ENCODE measurements at regions not wholly inside any gene's neighbourhood (a gene's known extent, or its start where the extent isn't known, plus 50 kb on each side); places are given as distances from the start of the nearest gene placed in this dataset.
"Not testable (repeated sequence)": the region's sequence is repeated elsewhere in the genome, so short reads cannot be mapped to it uniquely, and the experiment has no call there.

DNA sequence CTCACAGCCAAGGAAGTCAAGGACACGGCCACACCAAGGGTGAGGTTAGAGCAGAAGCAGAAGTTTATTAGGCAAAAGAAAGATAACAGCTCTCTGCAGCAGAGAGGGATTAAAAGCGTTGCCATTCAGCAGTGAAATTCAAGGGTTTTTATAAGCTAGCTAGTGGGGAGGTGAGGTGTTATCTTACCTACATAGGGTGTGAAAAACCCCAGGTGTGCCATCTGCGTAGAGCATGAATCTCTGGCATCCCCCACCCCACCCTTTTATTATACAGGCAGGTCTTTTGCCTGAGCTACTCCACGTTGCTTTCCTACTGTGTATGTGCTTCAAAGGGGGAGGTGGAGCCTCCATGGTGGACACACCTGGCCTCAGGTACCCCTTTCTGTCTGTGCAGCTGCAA is 135.4 kb downstream of the ARHGAP11B start:
- not testable (repeated sequence) for DNase-seq

DNA sequence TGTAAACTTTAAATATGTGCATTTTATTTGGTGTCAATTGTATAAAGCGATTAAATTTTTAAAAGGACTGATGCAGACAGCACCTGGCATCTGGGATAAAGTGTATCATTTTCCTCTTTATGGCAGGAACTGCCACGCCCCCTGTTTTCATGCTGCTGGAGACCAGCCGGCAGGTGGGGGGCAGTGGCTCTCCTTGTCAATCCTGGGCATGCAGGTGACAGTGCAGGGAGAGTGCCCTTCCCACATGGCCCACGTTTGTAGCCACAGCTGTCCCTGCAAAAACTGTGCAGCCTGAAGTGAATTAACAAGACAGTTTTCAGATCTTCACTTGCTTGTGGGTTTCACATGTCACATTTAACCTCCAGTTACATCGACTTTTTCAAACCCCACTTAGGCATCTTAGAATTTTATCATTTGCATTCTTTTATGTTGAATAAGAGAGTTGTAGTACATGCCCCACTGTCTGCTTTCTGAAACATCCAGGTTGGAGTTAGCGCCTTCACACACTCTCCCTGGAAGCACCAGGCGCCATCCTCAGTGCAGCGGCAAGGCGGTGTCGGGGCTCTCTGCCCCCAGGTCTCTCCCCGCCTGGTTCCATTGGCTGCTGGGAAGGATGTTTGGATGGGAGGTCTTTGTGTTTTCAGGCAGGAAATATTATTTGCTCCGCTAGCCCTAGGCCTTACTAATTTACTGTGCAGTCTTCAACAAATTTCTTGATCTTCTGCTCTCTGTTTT is 134.2 kb upstream of the FAN1 start:
- DNase-seq: not testable (repeated sequence)

DNA sequence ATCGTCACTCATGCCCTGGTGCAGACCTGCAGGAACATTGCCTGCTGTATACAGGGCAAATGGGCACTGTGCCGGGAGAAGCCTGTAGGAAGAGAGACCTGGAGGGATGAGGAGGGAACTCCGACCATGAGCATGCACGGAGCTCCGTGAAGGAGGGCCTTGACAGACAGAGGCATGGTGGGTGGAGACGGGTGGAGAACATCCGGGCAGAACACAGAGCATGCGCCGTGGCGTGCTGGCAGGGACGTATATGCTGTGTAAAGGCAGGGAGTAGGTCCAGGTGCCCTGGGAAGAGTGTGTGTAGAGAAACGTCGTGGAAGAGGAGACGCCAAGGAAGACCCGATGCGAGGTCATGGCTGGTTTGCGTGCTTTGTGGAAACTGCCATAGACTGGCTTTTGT is 133.0 kb upstream of the FAN1 start:
- DNase-seq: no peak

DNA sequence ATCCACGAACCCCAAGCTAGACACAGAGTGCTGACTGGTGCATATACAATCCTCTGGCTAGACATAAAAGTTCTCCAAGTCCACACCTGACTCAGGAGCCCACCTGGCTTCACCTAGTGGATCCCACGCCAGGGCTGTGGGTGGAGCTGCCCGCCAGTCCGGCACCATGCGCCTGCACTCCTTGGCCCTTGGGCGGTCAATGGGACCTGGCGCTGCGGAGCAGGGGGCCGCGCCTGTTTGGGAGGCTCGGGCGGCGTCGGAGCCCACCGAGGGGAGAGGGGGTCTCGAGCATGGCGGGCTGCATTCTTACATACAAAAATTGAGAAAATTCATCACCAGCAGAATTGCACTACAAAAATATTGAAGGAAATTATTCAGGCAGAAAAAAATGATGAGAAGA is 120.7 kb upstream of the FAN1 start:
- DNase-seq: no peak

DNA sequence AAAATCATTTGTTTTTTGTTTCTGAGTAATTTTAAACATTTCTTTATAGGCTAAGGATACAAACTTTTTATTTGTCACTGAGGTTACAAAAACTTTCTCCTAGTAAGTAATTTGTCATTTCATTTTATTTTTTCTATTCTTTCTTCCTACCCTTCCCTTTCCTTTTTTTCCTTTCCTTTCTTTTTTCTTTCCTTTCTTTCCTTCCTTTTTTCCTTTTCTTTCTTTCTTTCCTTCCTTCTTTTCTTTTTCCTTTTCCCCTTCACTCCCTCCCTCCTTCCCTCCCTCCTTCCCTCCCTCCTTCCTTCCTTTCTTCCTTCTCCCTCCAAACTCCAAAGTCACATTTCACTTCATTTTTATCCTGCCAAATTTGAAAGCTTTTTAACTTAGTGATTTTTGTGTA is 115.1 kb upstream of the FAN1 start:
- DNase-seq: no peak

DNA sequence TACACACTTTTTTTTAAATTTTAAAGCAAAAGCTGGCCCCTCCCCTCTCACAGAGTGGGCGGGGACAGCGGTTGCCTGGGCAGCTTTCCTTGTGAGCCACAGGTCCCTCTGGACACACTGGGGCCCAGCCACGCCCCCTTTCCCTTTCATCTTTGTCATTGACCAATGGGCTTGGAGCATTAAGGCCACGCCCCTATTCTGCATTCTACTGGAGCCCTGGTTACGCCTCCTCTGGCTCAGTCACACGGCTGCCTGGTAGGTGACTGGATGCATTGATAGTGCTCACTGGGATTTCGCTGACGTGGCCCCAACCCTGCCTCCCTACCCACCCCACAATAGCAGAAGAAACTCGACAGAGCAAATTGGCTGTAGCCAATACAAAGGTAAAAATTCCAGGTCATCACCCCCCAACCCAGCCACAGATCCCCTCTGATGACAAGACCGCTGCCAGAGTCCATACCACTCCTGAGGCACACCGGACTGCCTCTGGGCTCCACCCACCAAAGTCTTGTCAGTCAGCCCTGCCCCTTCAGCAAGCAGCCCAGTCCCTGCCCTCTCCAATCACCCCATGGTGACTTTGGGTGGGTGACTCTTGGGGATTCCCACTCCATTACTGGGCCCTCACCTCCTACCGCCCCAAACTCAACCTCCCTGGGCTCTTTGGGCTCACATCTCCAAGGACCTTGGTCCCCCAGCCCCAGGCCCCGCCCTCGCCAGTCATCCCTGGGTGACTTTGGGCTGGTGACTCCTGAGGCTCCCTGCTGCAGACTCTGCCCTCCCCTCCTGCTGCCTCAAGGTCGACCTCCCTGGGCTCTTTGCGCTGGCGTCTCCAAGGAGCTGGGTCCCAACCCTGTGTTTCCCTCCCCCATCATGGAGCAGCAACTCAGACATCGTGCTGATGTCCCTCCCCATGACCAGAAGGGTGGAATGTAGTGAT is 112.2 kb upstream of the FAN1 start:
- no peak for DNase-seq

DNA sequence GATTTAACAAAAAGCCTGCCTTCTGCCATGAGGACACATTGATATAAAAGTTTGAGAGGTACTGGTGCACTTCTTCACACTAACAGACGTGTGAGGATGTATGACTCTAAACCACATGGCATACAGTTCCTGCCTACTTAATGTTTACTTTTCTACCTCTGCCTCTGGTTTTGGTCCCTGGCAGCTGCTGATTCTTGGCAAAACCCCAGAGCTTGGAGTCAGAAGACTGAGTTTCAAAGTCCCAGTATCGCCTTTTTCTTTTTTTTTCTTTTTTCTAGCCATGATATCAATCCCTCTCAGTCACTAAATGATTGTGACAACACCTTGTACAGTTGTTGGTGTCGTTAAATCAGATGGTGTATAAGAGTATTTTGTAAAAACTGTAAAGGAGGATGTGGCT is 110.9 kb upstream of the FAN1 start:
- DNase-seq: not testable (repeated sequence)

DNA sequence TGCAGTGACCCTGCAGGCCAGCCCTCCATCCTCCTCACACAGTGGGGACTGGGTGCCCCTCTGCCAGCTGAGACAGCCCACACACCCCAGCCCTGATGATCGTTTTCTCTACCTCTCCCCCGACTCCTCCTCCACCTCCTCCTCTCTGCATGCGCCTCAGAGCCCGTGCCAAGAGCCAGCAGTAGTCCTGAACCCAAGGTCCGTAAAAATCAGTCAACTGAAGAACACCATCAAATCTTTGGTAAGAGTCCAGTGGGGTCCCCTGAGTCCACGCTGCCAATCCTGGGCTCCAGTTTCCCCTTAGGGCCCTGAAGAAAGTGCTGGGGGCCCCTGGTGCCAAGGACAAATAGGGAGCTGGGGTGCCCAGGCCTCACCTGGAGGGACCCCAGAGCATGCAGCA is 109.3 kb upstream of the FAN1 start:
- DNase-seq: no peak

DNA sequence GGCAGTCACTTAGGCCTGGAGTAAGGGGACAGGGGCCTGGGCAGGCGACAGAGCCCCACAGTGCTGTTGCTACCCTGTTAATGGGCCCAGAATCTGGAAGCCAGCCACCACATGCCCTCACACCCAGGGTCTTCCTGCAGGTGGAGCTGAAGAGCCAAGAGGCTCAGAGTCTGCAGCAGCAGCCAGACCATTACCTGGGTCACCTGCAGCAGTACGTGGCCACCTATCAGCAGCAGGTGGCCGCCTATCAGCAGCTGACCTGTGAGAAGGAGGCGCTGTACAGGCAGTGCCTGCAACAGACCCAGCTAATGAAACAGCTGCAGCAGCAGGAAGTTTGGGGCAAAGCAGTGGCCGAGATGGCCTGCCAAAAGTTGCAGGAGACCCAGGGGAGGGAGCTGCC is 104.2 kb upstream of the FAN1 start:
- not testable (repeated sequence) for DNase-seq

DNA sequence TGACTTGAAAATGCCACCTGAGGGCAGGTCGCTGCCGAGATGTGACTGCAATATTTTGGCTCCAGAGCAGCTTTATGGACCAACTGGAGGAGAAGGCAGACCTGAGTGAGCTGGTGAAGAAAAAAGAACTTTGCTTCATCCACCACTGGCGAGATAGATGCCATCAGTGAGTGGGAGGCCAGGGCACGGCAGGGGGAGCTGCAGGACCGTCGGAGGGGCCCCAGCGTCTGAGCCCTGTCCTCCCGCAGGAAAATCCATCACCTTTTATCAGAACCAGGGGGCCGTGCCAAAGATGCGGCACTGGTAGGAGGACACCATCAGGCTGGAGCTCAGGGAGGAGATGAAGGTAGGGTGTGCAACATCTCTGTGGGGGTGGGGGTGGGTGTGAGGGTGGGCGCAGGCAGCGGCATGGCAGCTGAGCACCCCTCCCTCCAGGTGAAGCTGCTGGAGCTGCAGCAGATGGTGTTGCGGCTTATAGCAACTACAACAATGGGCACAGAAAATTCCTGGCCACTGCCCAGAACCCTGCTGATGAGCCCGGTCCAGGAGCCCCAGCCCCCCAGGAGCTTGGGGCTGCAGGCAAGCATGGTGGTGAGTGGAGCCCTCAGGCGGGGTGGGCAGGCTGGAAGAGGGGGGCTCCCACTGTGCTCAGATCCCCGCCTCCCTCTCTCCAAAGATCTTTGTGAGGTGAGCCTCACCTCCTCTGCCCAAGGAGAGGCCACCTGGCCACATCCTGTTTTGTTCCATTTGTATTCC is 102.4 kb upstream of the FAN1 start:
- not testable (repeated sequence) for DNase-seq

DNA sequence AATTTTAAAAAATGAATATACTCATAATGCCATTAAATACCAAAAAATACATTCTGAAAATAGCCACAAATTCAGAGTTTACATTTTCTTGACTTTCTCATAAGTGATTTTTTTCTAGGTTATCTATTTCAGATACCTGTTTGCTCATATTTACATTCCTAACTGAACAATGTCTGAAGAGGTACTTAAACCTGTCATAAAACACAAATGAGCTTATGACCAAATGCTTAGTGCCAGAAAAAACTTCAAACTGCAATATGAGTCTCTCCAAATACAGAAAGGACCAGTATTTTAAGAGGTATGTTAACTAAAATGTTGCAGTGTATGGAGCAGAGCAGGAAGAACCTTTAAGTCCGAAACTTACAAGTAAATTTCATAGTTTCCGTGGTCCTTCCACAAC is 101.7 kb upstream of the FAN1 start:
- not testable (repeated sequence) for DNase-seq

DNA sequence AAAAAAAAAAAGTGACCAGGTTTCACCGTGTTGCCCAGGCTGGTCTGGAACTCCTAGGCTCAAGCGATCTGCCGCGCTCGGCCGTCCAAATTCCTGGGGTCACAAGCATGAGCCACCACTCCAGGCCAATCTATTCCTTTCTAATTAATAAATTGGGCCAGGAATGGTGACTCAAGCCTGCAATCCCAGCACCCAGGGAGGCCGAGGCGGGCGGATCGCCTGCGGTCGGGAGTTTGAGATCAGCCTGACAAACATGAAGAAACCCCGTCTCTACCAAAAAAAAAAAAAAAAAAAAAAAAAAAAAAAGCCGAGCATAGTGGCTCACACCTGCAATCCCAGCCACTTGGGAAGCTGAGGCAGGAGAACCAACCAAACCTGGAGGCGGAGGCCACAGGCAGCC is 100.0 kb upstream of the FAN1 start:
- DNase-seq: not testable (repeated sequence)

DNA sequence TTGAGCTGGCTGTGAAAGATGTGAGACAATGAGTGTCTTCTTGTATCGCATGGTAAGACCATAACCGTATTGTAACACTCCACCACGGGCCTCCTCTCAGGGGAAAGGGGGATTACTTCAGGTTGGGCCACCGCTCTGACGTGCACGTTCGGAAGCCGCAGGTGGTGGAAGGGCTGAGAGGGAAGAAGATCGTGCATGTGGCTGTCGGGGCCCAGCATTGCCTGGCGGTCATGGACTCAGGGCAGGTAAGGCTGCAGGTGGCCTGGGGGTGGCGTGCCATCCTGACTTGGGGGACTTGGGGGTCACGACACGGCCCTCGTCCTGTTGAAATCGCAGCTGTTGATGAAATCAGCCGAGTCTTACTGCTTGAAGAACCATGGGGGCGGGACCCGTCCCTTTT is 87.3 kb upstream of the FAN1 start:
- no peak for DNase-seq

DNA sequence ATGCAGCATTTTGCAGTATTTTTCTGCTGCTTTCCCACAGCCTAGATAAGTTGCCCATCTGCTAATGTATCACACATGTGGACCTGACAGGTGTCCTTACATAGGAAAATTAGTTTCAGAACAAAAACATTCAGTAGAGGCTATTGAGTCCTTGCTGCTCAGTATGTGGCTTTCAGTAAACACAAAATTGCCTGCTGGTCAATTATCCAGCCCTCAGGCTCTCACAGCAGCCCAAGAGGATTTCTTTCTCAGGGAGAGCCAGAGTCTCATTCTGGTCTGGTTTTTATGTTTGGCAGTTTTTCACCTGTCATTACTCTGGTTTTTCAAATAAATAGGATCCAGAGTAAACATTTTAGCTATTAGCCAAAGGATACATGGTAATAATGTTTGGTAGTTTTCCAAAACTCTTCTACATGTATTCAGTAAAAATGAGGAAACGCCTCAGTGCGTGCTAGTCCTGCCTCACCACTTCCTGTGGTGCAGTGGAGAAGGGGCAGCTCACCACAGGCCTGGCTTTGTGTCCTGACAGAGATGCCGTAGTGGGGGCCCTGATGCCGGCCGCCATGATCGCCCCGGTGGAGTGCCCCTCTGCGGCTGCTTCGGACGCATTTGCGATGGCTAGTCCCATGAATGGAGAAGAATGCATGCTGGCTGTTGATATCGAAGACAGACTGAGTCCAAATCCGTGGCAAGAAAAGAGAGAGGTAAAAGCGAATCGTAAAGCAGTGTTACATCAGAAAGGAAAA is 80.5 kb upstream of the FAN1 start:
- peak; percentile 73 for DNase-seq

DNA sequence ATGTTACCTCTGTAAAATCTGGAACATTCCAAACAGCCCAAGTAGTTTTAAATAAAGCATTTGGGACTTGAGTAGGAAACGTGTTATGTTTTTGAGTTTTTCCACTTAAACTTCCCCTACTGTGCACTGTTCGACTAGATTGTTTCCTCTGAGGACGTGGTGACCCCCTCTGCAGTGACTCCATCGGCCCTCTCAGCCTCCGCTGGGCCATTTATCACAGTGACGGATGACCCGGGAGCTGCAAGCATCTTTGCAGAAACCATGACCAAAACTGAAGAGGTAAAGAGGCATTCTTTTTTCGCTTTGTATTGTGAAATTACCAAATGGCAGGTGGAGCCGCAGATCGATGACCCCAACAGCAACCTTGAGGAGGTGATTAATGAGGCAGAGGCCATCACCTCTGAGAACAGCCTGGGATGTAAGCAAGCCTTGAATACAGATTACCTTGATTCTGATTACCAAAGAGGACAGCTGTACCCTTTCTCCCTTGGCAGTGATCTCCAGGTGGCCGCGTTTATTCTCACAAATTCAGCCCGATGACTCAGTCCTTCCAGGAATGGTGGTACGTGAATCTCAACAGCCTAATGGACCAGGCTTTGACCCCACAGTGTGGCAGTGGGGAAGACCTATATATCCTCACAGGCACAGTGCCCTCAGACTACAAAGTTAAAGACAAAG is 79.1 kb upstream of the FAN1 start:
- DNase-seq: no peak

DNA sequence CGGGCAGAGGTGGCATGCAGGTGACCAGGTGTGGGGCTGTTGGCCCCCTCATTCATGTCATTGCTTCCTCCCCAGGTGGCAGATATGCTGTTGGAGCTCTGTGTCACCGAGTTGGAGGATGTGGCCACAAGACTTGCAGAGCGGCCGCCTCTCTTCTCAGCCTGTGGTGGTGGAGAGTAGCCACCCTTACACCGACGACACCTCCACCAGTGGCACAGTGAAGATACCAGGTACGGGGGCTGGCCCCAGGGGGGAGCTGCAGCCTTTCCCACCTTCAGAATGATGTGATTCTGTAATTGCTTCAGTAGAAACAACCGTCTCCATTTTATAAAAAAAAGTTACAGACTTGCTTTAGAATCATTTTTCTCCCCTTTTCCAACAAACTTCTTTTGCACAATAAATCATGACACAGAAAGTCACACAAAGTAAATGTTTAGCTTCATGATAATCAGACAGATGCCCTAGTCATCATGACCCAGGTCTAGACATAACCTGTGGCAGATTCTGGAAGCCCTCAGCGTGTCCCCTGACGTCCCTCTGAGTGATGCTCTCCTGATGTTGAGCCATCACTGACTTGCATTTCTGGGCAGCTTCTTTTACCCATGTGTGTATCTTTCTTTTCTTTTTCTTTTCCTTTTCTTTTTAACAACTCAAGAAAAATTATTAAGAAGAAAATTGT is 76.0 kb upstream of the FAN1 start:
- no peak for DNase-seq

DNA sequence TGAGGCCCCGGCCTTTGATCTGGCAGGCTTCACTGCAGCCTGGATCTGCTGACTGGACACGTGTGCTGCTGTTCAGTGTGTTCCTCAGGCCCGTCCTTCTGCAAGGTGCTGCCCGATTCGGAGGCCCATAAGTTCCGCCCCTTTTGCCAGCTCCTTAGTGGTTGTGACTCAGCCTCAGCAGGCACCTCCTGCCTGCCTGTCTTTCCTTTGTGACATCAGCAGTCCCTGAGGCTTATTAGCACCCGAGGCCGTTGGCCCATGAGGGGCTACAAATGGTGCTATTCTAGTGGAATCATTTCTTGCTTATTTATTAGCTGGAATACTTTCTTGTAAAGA is 75.4 kb upstream of the FAN1 start:
- DNase-seq: not testable (repeated sequence)

DNA sequence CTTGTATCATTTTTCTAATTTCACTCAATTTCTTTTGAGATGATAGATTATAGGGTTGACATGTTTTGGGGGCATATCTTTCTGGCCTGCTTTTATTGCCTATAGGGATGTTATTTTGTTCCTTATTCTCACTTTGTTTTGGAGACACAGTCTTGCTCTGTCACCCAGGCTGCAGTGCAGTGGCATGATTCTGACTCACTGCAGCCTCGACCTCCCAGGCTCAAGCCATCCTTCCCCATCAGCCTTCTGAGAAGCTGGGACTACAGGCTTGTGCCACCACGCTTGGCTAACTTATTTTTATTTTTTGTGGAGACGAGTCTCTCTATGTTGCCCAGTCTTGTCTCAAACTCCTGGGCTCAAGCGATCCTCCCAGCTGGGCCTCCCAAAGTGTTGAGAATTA is 72.8 kb upstream of the FAN1 start:
- DNase-seq: no peak

DNA sequence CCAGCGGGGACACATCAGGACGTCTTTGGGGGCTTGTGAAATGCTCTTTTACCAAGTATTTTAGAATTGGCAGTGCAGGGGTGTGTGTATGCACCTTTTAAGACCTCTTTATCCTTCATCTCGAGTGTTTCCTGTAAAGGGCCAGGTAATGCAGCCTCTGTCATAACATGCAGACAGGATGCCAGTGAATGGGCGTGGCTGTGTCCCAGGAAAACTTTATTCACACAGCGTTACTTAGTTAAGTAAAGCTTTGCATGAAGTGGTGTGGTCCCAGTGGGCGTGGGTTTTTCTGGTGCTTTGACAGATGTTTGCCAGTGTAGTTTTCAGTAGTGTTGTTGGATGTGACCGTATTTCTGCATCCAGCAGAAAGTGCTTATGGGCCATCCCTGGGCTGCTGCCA is 70.3 kb upstream of the FAN1 start:
- DNase-seq: not testable (repeated sequence)

DNA sequence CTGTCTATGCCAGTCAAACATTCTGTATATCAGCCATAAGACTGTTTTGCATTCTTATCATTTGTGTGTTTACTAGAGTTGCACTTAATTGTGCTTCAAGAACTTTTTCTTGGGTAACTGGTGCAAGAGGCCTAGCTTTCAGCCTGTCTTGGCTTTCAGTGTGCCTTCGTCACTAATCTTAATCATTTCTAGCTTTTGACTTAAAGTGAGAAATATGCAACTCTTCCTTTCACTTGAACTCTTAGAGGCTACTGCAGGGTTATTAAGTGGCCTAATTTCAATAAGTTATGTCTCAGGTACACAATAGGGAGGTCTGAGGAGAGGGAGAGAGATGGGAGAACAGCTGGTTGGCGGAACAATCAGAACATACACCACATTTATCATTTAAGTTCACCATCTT is 62.1 kb upstream of the FAN1 start:
- DNase-seq: not testable (repeated sequence)

DNA sequence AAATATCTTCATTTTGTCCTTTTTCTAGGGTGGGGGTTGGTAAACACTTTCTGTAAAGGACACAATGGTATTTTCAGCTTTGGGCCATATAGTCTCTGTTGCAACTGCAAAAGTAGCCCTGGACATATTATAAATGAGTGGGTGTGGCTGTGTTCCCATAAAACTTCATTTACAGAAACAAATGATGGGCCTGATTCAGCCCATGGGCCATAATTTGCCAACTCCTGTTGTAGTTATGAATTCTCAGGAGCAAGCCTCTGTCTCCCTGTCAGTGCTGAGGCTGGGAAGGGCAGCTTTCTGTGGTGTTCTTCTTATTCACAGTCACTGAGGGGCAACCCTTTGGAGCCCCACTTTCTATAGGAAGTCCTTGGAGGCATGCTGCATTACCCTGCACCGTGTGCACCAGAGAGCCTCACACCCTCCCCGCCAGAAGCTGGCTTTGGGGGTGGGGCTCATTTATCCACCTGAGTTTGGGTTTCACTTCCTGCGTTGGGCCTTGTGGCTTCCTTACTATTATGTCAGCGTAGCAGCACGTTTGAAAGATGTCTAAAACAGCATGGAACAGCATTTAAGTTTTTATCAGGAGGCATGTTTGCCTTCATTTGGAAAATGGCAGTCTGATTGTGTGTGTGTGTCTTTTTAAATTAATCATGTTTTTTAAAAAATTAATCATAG is 60.8 kb upstream of the FAN1 start:
- peak; percentile 76 for DNase-seq

Data from activated effector memory CD4-positive, alpha-beta T cell treated with anti-CD3 and anti-CD28 coated beads, Interleukin-2, amount 50 U/mL, for 16 hours (primary cell).